ENCODE measurements at regions not wholly inside any gene's neighbourhood (a gene's known extent, or its start where the extent isn't known, plus 50 kb on each side); places are given as distances from the start of the nearest gene placed in this dataset.

GRCh38 chr6:9632026-9632425, 782.8 kb downstream of the TFAP2A start:
- Histone ChIP-seq H3K27me3 (no peaks in the 10 kb centered on the region), H3K4me1 (no peaks in the 10 kb centered on the region), H3K9me3 (no peaks in the 10 kb centered on the region), H3K27ac (no peak overlapping the region), H3K36me3 (no peaks in the 10 kb centered on the region), H3K4me3 (no peak overlapping the region)
- DNase-seq = no peak
- no peak for ATAC-seq
- no peak for TF ChIP-seq CTCF (IDR thresholded peaks at IDR 0.05)
- intact Hi-C loops (cut with DNase I) = no loop called here

GRCh38 chr6:9628819-9629218, 786.1 kb downstream of the TFAP2A start:
- Histone ChIP-seq H3K36me3 (no peaks in the 10 kb centered on the region), H3K9me3 (no peaks in the 10 kb centered on the region), H3K4me3 (no peak overlapping the region), H3K27me3 (no peaks in the 10 kb centered on the region), H3K4me1 (no peaks in the 10 kb centered on the region), H3K27ac (no peak overlapping the region)
- intact Hi-C loops (cut with DNase I) = no loop called here
- no peak for ATAC-seq
- TF ChIP-seq CTCF (IDR thresholded peaks at IDR 0.05) = no peak
- DNase-seq = no peak

GRCh38 chr6:9627916-9628315, 787.0 kb downstream of the TFAP2A start:
- H3K27ac ChIP-seq = no peak overlapping the region
- no peak for DNase-seq
- no peaks in the 10 kb centered on the region for H3K9me3 ChIP-seq
- H3K27me3 ChIP-seq = no peaks in the 10 kb centered on the region
- no peaks in the 10 kb centered on the region for H3K4me1 ChIP-seq
- no peak overlapping the region for H3K4me3 ChIP-seq
- TF ChIP-seq CTCF (IDR thresholded peaks at IDR 0.05) = no peak
- intact Hi-C loops (cut with DNase I) = no loop called here
- H3K36me3 ChIP-seq = no peaks in the 10 kb centered on the region
- ATAC-seq = no peak

- TF ChIP-seq CTCF (IDR thresholded peaks at IDR 0.05) = no peak
- Histone ChIP-seq H3K4me3 (no peak overlapping the region), H3K9me3 (no peaks in the 10 kb centered on the region), H3K27ac (no peak overlapping the region), H3K36me3 (no peaks in the 10 kb centered on the region), H3K27me3 (no peaks in the 10 kb centered on the region), H3K4me1 (no peaks in the 10 kb centered on the region)
- ATAC-seq (no peak), DNase-seq (no peak)
- intact Hi-C loops (cut with DNase I) = no loop called here
Measured at GRCh38 chr6:9623985-9624384, 790.9 kb downstream of the TFAP2A start.

GRCh38 chr6:9623228-9623832, 791.5 kb downstream of the TFAP2A start:
- H3K36me3 ChIP-seq = no peaks in the 10 kb centered on the region

More at GRCh38 chr6:9623228-9623832, 791.5 kb downstream of the TFAP2A start:
- Histone ChIP-seq H3K27me3 (no peaks in the 10 kb centered on the region), H3K4me3 (no peak overlapping the region), H3K4me1 (no peaks in the 10 kb centered on the region), H3K27ac (no peak overlapping the region), H3K9me3 (no peaks in the 10 kb centered on the region)
- no peak for ATAC-seq
- DNase-seq = no peak
- intact Hi-C loops (cut with DNase I) = no loop called here
- TF ChIP-seq CTCF (IDR thresholded peaks at IDR 0.05) = no peak

All from upper lobe of right lung (tissue), 1 donor.